ENCODE measurements at regions not wholly inside any gene's neighbourhood (a gene's known extent, or its start where the extent isn't known, plus 50 kb on each side); places are given as distances from the start of the nearest gene placed in this dataset.

- no peak for TF ChIP-seq EZH2 (optimal IDR thresholded peaks at IDR 0.05; ENCODE audit: low read depth, low read length)
- TF ChIP-seq CTCF (IDR thresholded peaks at IDR 0.05; ENCODE audit: low read length) = no peak
- TF ChIP-seq EZH2phosphoT487 (IDR thresholded peaks at IDR 0.05; ENCODE audit: low read length) = no peak
Observed at GRCh38 chr12:16984484-16984883, 378.5 kb upstream of the LMO3 start.

All from MM.1S (cell line).